RWPE2 (cell line): ENCODE measurements at regions not wholly inside any gene's neighbourhood (a gene's known extent, or its start where the extent isn't known, plus 50 kb on each side); places are given as distances from the start of the nearest gene placed in this dataset.

Source experiments
- ATAC-seq: fragments of 200-7000 bp; cut with Tn5 transposase; 3 replicates; pipeline ENCODE4 v1.9.1; 2021; ENCODE audit warnings: low read depth
- DNase-seq: peaks from one replicate; pipeline ENCODE4 v3.0.0-alpha.2; 2020; ENCODE audit warnings: low spot score
- H3K27ac ChIP-seq: fragments of 450-650 bp; 2 replicates; pipeline ENCODE4 v1.5.1; 2017; ENCODE audit warnings: mild to moderate bottlenecking; ENCODE audit not compliant: poor library complexity, severe bottlenecking
- H3K27me3 ChIP-seq: fragments of 250-450 bp; sonication (Bioruptor Pico); 2 replicates; pipeline ENCODE4 v1.5.1; 2021; ENCODE audit warnings: mild to moderate bottlenecking, moderate library complexity; ENCODE audit not compliant: insufficient read depth, poor library complexity, severe bottlenecking
- H3K36me3 ChIP-seq: fragments of 250-450 bp; sonication (Bioruptor Pico); 2 replicates; pipeline ENCODE4 v1.5.1; 2020; ENCODE audit warnings: low read depth, mild to moderate bottlenecking, moderate library complexity
- H3K4me1 ChIP-seq: fragments of 250-450 bp; sonication (Bioruptor Pico); 2 replicates; pipeline ENCODE4 v1.5.1; 2021; ENCODE audit warnings: mild to moderate bottlenecking, moderate library complexity; ENCODE audit not compliant: insufficient read depth, poor library complexity, severe bottlenecking
- H3K4me3 ChIP-seq: fragments of 250-450 bp; sonication (Bioruptor Pico); 2 replicates; pipeline ENCODE4 v1.5.1; 2021; ENCODE audit warnings: mild to moderate bottlenecking, moderate library complexity; ENCODE audit not compliant: severe bottlenecking
- H3K9me3 ChIP-seq: fragments of 250-450 bp; sonication (Bioruptor Pico); 2 replicates; pipeline ENCODE4 v1.5.1; 2021; ENCODE audit warnings: mild to moderate bottlenecking, moderate library complexity; ENCODE audit not compliant: severe bottlenecking
- TF ChIP-seq, protein P1 (sequence below): fragments of 450-650 bp; IDR thresholded peaks from one replicate; pipeline ENCODE4 v1.5.1; 2017; ENCODE audit warnings: mild to moderate bottlenecking, moderate library complexity; ENCODE audit not compliant: poor library complexity, severe bottlenecking

DNA sequence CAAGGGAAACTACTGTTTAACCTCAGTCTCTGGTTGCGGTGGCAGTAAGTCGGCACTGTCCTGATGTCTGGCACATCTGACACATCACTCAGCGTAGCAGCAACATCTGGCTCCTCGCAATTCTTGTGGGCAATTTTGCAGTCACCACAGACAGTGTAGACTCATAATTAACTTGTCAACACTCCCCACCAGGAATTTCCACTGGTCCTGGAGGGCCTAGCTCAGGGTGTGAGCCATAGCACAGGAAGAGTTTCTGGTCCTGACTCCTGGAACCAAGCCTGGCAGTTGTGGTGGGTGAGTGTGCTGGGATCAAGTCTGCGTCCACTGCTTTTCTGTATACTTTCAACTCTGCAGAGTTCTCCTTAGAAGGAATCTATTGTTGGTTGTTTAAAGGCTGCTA, 209.7 kb downstream of the SNX19 start:
- Histone ChIP-seq H3K27me3 (no peaks in the 10 kb centered on the region), H3K36me3 (no peaks in the 10 kb centered on the region), H3K27ac (no peak overlapping the region), H3K4me3 (no peak overlapping the region), H3K9me3 (no peaks in the 10 kb centered on the region), H3K4me1 (no peaks in the 10 kb centered on the region)
- DNase-seq (no peak), ATAC-seq (no peak)
- TF ChIP-seq, protein P1, sequence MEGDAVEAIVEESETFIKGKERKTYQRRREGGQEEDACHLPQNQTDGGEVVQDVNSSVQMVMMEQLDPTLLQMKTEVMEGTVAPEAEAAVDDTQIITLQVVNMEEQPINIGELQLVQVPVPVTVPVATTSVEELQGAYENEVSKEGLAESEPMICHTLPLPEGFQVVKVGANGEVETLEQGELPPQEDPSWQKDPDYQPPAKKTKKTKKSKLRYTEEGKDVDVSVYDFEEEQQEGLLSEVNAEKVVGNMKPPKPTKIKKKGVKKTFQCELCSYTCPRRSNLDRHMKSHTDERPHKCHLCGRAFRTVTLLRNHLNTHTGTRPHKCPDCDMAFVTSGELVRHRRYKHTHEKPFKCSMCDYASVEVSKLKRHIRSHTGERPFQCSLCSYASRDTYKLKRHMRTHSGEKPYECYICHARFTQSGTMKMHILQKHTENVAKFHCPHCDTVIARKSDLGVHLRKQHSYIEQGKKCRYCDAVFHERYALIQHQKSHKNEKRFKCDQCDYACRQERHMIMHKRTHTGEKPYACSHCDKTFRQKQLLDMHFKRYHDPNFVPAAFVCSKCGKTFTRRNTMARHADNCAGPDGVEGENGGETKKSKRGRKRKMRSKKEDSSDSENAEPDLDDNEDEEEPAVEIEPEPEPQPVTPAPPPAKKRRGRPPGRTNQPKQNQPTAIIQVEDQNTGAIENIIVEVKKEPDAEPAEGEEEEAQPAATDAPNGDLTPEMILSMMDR: no peak

DNA sequence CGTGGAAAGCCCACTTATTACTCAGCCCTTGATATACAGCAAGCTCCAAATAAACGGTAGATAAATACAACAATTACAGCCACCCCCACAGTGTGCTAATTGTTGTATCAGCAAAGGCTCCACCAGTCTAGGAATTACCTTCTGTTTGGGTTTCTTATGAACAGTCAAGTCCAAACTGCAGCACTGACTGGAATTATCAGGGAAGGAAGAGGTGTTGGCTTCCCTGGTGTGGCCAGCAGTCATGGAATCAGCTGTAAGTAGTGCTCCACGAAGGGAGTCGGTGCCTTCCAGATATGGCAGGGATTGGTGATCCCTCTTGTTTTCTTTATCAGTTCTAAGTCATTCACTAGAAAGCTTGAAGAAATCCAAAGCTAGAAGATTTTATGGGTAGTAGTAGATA, 209.1 kb downstream of the SNX19 start:
- DNase-seq: no peak
- Histone ChIP-seq H3K4me3 (no peak overlapping the region), H3K27ac (no peak overlapping the region), H3K27me3 (no peaks in the 10 kb centered on the region), H3K36me3 (no peaks in the 10 kb centered on the region), H3K9me3 (no peaks in the 10 kb centered on the region), H3K4me1 (no peaks in the 10 kb centered on the region)
- no peak for ATAC-seq
- TF ChIP-seq, protein P1: no peak

DNA sequence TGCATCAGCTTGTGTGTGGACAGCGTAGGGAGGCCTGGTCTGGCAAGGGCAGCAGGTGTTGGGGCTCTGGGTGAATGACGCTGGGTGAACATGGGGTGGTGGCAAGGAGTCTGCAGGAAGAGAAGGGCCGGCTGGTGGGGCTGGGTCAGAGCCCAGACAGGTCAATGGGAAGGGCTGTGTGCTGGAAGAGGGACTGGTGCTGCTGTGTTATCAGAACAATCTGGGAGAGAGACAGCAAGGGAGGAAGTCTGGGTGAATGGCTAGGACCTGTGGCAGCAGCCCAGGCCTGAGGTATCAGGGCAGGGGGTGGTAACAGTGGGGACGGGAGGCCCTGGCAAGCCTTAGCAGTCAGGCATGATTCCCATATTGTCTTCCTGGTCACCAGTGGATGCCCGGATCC, 206.7 kb downstream of the SNX19 start:
- DNase-seq (no peak), ATAC-seq (no peak)
- Histone ChIP-seq H3K9me3 (no peaks in the 10 kb centered on the region), H3K36me3 (no peaks in the 10 kb centered on the region), H3K4me3 (no peak overlapping the region), H3K4me1 (no peaks in the 10 kb centered on the region), H3K27ac (no peak overlapping the region), H3K27me3 (no peaks in the 10 kb centered on the region)
- TF ChIP-seq, protein P1: no peak

DNA sequence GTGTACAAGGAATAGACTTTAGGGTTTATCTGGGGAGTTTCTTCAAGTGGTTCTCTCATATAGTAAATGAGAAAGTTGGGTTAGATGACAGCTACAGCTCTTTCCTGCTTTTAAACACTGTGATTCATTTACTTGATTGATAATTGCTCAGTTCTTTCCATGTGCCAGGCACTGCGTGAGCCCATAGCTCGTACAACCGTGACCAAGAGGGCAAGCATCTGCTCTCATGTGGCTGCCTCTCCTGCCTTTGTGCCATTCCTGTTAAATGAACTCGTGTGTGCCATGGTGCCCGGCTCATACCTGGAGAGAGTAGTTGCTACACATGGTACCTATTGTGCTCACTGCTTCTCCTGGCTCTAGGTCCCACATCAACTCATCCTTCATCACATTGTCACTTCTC, 206.3 kb downstream of the SNX19 start:
- no peak for DNase-seq
- H3K9me3 ChIP-seq: no peaks in the 10 kb centered on the region
- H3K27me3 ChIP-seq: no peaks in the 10 kb centered on the region
- no peak overlapping the region for H3K27ac ChIP-seq
- TF ChIP-seq, protein P1: no peak
- H3K36me3 ChIP-seq: no peaks in the 10 kb centered on the region
- no peaks in the 10 kb centered on the region for H3K4me1 ChIP-seq
- no peak for ATAC-seq
- no peak overlapping the region for H3K4me3 ChIP-seq

DNA sequence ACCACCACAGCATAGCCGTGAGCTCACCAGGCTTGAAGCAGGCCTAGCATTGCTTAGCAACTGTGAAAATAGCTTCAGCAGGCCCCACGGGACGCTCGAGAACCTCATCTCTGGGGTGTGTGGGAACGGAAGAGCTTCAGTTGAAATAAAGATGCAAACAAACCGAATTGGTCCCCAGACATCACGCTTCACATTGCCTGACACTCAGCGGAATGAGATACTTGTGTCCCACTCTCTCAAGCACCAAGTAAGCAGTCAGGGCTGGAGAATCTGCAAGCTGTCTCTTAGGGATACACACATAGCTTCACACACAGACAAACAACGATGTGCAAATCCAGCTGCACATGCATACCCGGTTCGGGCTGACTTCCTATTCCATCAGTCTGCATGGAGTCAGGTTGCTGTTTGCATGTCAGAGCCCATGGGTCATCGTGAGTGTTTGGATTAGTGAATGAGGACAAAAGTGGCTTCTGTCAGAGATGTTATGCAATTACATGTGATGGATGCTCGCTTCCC, 205.7 kb downstream of the SNX19 start:
- Histone ChIP-seq H3K27me3 (no peaks in the 10 kb centered on the region), H3K27ac (no peak overlapping the region), H3K4me1 (no peaks in the 10 kb centered on the region), H3K4me3 (no peak overlapping the region), H3K9me3 (no peaks in the 10 kb centered on the region), H3K36me3 (no peaks in the 10 kb centered on the region)
- no peak for DNase-seq
- ATAC-seq: no peak
- TF ChIP-seq, protein P1: no peak
